Sigmoid colon (tissue), 6 donors: ENCODE measurements at regions not wholly inside any gene's neighbourhood (a gene's known extent, or its start where the extent isn't known, plus 50 kb on each side); places are given as distances from the start of the nearest gene placed in this dataset.

Experiments
- DNase-seq: peaks from one replicate; pipeline ENCODE4 v3.0.0-alpha.2; 2019
- H3K27ac ChIP-seq, 4 donors: fragments of 200-600 bp; sonication (generic); one replicate each; pipeline ENCODE4 v1.5.1; 2016 to 2019; ENCODE audit warnings: mild to moderate bottlenecking in 1 of 4
- H3K27me3 ChIP-seq, 3 donors: fragments of 200-600 bp; sonication (generic); one replicate each; pipeline ENCODE4 v1.5.1; 2019; ENCODE audit warnings: mild to moderate bottlenecking in 1 of 3
- H3K36me3 ChIP-seq, 4 donors: fragments of 200-600 bp; sonication (generic); one replicate each; pipeline ENCODE4 v1.5.1; 2016 to 2019
- H3K4me1 ChIP-seq, 4 donors: fragments of 200-600 bp; sonication (generic); one replicate each; pipeline ENCODE4 v1.5.1; 2017 to 2019
- H3K4me3 ChIP-seq, 4 donors: fragments of 200-600 bp; sonication (generic); one replicate each; pipeline ENCODE4 v1.5.1; 2017 to 2019; ENCODE audit warnings: mild to moderate bottlenecking in 2 of 4, moderate library complexity in 1 of 4
- H3K9me3 ChIP-seq, 4 donors: fragments of 200-600 bp in 3 of 4; sonication (generic) in 3 of 4; one replicate each; pipeline versions ENCODE4 v1.5.1 to v1.6.1; 2013 to 2019
- CTCF ChIP-seq, 4 experiments: fragments of 450-650 bp in 3 of 4; fragments of 200-600 bp in 1 of 4; IDR thresholded peaks; one replicate each; pipeline ENCODE4 v1.5.1; 2016 to 2019; ENCODE audit warnings: antibody characterized with exemption in 4 of 4, mild to moderate bottlenecking in 3 of 4, moderate library complexity in 2 of 4
- EP300 ChIP-seq, 4 donors: sonication (generic); formaldehyde crosslinking; IDR thresholded peaks; one replicate each; pipeline ENCODE4 v1.6.1; 2017; ENCODE audit warnings: antibody characterized with exemption in 4 of 4
- POLR2A ChIP-seq, 2 donors: fragments of 450-650 bp; IDR thresholded peaks; one replicate each; pipeline ENCODE4 v1.6.1; 2016; ENCODE audit warnings: antibody characterized with exemption in 2 of 2, mild to moderate bottlenecking in 2 of 2, moderate library complexity in 2 of 2
- POLR2AphosphoS5 ChIP-seq, 4 donors: sonication (generic); formaldehyde crosslinking; IDR thresholded peaks; one replicate each; pipeline ENCODE4 v1.6.1; 2017; ENCODE audit warnings: antibody characterized with exemption in 4 of 4
- WGBS, 2 donors: extraction: QIAGEN DNeasy Blood & Tissue Kit; methylation state at CpG; one replicate each; pipeline ENCODE4 v1.1.7; 2013; 5-methylcytosine and 5-hydroxymethylcytosine counted together
- intact Hi-C: fragments of 100-400 bp; cut with DNase I; formaldehyde crosslinking; loops from one replicate; pipeline ENCODE4 v1.15.1; 2023
- donor health status: healthy with polysubstance abuse.
- donor health status: healthy.

GRCh38 chr14:27916326-27916725 lies 850.3 kb upstream of the FOXG1 start:
- H3K27me3 ChIP-seq = no peaks in the 10 kb centered on the region
- no peak overlapping the region for H3K27ac ChIP-seq
- no peaks in the 10 kb centered on the region for H3K4me1 ChIP-seq
- no peaks in the 10 kb centered on the region for H3K9me3 ChIP-seq
- intact Hi-C loops = no loop called here
- no peak for TF ChIP-seq EP300 (IDR thresholded peaks at IDR 0.05)
- no peak for TF ChIP-seq POLR2A (IDR thresholded peaks at IDR 0.05)
- no peak for TF ChIP-seq POLR2AphosphoS5 (IDR thresholded peaks at IDR 0.05)
- no peak for TF ChIP-seq CTCF (IDR thresholded peaks at IDR 0.05)
- WGBS, 2 donors = 9 to 64% methylated on average over 3 of the region's 3 CpGs
- H3K36me3 ChIP-seq = no peaks in the 10 kb centered on the region
- H3K4me3 ChIP-seq = no peak overlapping the region
- no peak for DNase-seq

- Histone ChIP-seq H3K27ac (no peak overlapping the region), H3K9me3 (no peaks in the 10 kb centered on the region), H3K27me3 (no peaks in the 10 kb centered on the region), H3K4me3 (no peak overlapping the region), H3K36me3 (no peaks in the 10 kb centered on the region), H3K4me1 (no peaks in the 10 kb centered on the region)
- TF ChIP-seq CTCF (IDR thresholded peaks at IDR 0.05) (no peak), EP300 (IDR thresholded peaks at IDR 0.05) (no peak), POLR2A (IDR thresholded peaks at IDR 0.05) (no peak), POLR2AphosphoS5 (IDR thresholded peaks at IDR 0.05) (no peak)
- intact Hi-C loops = no loop called here
- no peak for DNase-seq
- 82 to 83% methylated on average over 3 of the region's 3 CpGs for WGBS, 2 donors
These were observed 848.7 kb upstream of the FOXG1 start for GRCh38 chr14:27917896-27918295.

DNA sequence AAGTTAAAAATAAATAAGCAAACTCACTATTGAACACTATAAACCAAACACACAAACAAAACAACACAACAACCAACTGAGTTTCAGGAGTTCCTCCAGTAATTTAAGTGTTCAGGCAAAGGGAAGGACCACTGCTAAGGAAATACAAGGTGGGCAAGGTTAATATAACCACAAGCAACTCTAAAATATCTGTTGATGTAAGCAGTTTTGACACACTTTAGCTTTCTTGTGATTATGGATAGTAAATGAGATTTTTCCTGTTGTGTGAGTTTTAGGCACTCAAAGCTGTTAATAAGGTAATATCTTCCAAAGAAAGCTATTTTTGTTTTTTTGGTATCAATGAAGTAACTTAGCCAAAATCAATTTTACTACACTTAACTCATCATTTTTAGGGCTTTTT lies 839.1 kb upstream of the FOXG1 start:
- Histone ChIP-seq H3K4me3 (no peak overlapping the region), H3K9me3 (no peaks in the 10 kb centered on the region), H3K27ac (no peak overlapping the region), H3K4me1 (no peaks in the 10 kb centered on the region), H3K36me3 (no peaks in the 10 kb centered on the region), H3K27me3 (no peaks in the 10 kb centered on the region)
- TF ChIP-seq CTCF (IDR thresholded peaks at IDR 0.05) = no peak
- TF ChIP-seq POLR2A (IDR thresholded peaks at IDR 0.05) = no peak
- no peak for TF ChIP-seq EP300 (IDR thresholded peaks at IDR 0.05)
- no peak for TF ChIP-seq POLR2AphosphoS5 (IDR thresholded peaks at IDR 0.05)
- no peak for DNase-seq
- intact Hi-C loops = no loop called here

DNA sequence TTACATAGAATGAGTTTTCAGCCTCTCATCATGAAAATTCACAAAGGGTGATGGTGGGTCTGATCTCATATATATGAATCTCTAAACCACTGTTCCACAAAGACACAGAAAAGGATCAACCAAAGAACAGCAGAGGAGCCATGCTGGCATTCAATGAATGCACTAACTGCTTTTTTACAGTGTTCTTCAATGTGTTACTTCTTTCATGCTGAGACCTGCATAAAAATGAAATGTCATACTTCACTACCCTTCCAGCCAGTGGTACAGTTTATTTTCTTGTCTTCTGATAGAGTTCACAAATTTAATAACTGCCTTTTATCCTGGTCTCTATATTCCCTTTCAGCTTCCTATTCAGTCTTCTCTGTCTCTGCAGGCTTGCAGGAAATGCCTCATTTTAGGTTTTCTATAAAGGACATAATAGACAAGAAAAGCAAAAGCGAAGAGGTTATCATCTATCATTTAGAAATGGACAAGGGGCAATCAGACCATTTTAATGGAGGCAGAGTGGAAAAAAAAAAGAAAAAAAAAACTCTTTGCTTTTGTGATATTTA lies 836.7 kb upstream of the FOXG1 start:
- no peak for DNase-seq
- Histone ChIP-seq H3K9me3 (no peaks in the 10 kb centered on the region), H3K4me3 (no peak overlapping the region), H3K27me3 (no peaks in the 10 kb centered on the region), H3K27ac (no peak overlapping the region), H3K36me3 (no peaks in the 10 kb centered on the region), H3K4me1 (no peaks in the 10 kb centered on the region)
- intact Hi-C loops = no loop called here
- TF ChIP-seq CTCF (IDR thresholded peaks at IDR 0.05) (no peak), EP300 (IDR thresholded peaks at IDR 0.05) (no peak), POLR2A (IDR thresholded peaks at IDR 0.05) (no peak), POLR2AphosphoS5 (IDR thresholded peaks at IDR 0.05) (no peak)
- WGBS, 2 donors = 87 to 88% methylated on average over 1 of the region's 1 CpG

GRCh38 chr14:27938392-27938791 lies 828.2 kb upstream of the FOXG1 start:
- H3K27ac ChIP-seq = no peak overlapping the region
- H3K36me3 ChIP-seq = no peaks in the 10 kb centered on the region
- 59 to 67% methylated on average over 1 of the region's 1 CpG for WGBS, 2 donors
- DNase-seq = no peak
- no peak overlapping the region for H3K4me3 ChIP-seq
- H3K27me3 ChIP-seq = no peaks in the 10 kb centered on the region
- intact Hi-C loops = no loop called here
- H3K4me1 ChIP-seq = no peaks in the 10 kb centered on the region
- H3K9me3 ChIP-seq = no peaks in the 10 kb centered on the region
- TF ChIP-seq EP300 (IDR thresholded peaks at IDR 0.05) = no peak
- TF ChIP-seq POLR2A (IDR thresholded peaks at IDR 0.05) = no peak
- no peak for TF ChIP-seq CTCF (IDR thresholded peaks at IDR 0.05)
- TF ChIP-seq POLR2AphosphoS5 (IDR thresholded peaks at IDR 0.05) = no peak
